ENCODE measurements at regions not wholly inside any gene's neighbourhood (a gene's known extent, or its start where the extent isn't known, plus 50 kb on each side); places are given as distances from the start of the nearest gene placed in this dataset.

GRCh38 chr17:34164837-34165236 lies 90.2 kb upstream of the CCL2 start:
- intact Hi-C loops (cut with micrococcal nuclease) = loop anchor here (5.0 kb wide), 1 partner anchor 388 kb away; no protein-coding TSS in a partner anchor

DNA sequence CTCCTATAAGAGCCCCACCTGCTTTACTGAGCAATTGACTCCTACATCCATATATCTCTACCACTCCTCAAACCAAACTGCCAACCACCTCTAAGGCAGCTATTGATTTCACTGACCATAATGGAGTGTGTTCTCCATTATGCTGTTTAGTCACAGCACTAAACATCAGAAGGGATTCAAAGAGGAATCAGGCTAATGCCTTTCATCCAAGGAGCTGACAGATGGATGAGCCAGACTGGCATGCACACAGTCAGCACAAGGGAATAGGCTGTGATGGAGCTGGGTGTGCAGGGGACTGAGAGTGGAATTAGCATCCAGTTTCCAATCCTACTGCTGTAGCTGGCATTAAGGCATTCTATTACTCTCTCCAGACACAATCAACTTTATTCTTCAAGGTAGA lies 88.7 kb upstream of the CCL2 start:
- intact Hi-C loops (cut with micrococcal nuclease) = no loop called here

DNA sequence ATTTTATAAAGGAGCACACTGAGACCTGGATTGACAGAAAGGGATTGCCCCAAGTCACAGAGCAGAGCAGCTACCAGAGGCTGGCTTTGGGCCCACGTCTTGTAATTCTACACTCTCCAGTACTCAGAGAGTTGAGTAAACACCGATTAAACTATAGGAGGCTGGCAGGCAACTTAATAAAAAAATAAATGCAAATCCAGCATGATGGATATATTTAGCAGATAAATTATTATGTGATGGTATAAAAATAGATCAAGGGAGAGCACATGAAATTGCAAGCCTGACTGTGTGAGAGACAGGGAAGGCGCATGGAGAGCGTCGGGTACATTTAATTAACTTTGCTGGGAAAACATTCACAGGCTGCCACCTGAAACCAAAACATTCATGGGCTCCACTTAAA lies 87.7 kb upstream of the CCL2 start:
- intact Hi-C loops (cut with micrococcal nuclease) = no loop called here

GRCh38 chr17:34168989-34169388 lies 86.1 kb upstream of the CCL2 start:
- intact Hi-C loops (cut with micrococcal nuclease) = no loop called here

DNA sequence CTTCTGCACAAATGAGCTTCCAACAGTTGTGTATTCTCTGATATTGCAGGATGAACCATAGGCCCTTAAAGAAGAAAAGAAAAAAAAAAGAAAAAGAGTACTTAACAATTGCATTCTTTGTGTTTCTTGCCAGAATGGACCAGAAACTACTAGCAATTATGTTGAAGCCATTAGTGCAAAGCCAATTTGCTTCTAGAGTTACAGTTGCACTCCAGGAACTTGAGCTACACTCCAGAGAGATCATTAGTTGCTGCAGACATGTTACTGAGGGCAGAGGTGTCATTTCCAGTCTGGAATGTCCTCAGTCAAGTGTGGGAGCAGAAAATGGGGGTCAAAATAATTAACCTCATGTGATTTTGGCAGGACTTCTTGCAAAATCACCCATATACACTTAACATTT lies 85.6 kb upstream of the CCL2 start:
- intact Hi-C loops (cut with micrococcal nuclease) = no loop called here

DNA sequence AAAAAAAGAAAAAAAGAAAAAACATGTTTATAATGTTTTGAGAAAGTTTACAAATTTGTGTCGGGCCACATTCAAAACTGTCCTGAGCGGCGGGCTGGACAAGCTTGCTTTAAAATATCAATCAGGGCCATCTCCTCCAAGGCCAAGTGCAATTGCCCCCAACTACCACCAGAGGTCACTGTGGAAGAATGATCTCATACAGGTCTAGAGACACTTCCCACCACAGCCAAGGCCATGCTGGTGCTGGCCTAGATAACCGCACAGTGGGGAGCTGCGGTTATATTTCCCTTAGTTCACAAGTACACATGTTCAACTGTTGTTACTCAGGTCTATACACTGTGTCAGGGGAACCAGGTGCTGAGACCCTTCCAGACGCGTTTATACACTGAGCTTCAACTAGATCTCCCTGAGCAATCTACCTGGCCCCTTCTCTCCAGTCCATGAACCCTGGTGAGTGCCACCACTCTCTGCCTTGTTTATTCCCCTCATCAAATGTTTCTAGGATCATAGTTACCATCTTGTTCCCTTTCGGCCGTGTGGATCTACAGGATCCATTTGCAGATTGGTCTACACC lies 83.8 kb upstream of the CCL2 start:
- intact Hi-C loops (cut with micrococcal nuclease) = loop anchor here (1.0 kb wide), 2 partner anchors 29 to 190 kb away; no protein-coding TSS in a partner anchor

DNA sequence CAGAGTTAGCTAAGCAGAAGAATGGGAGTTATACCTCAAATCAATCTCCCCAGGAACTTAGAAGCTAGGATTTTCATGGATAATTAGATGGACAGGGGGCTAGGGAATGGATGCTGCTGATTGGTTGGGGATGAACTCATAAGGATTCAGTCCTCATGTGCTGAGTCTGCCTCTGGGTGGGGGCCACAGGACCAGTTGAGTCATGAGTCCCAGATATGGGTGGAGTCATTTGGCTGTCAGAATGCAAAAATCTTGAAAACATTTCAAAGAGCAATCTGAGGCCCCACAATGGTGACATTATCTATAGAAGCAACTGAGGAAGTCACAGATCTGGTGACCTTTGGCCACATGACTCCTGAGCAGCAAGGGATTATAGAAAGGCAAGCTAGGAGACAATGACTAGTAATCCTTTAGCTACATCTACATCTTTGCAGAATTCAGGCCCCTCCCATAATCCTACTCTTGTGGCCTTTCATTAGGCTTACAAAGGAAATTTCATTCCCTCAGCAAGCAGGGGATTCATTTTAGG lies 82.6 kb upstream of the CCL2 start:
- intact Hi-C loops (cut with micrococcal nuclease) = no loop called here

- intact Hi-C loops (cut with micrococcal nuclease) = no loop called here
Measured at GRCh38 chr17:34173241-34173640, 81.8 kb upstream of the CCL2 start.

- intact Hi-C loops (cut with micrococcal nuclease) = no loop called here
Measured at GRCh38 chr17:34174496-34174895, 80.6 kb upstream of the CCL2 start.

- intact Hi-C loops (cut with micrococcal nuclease) = no loop called here
Measured at GRCh38 chr17:34176440-34176839, 78.6 kb upstream of the CCL2 start.

DNA sequence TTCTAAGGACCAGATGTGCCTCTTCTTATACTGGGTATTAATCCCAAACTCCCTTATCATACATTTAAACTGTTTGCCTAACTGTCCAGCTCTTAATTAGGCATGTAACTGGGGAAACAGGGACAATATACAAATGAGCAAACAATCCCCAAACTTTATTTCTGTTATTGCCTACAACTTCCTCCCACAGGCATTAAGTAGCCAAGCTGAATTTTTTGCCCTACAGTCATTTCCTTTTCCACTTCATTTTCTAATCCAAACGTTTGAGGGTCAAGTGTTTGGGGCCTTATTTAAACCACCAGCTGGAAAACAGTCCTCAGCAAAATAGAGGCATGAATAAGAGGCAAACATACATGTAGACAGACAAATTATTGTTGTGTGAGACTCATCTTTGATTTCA lies 77.4 kb upstream of the CCL2 start:
- intact Hi-C loops (cut with micrococcal nuclease) = no loop called here

DNA sequence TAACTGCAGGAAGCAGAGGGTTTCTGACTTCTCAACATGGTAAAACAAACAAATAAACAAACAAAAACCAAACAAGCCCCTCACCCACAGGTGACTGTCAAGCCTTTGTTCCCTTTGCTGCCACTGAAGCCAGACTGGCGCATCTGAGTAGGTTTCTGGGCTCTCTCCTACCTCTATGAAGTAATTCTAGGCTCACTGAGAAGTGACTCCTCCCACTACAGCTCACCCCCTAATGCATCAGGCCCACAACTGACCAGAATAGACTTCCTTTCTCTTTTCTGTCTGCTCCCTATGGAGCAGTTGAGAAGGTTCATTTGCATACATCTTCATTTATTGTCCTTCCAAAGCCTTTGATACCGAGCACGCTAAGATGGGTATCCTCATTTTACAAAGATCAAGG lies 77.0 kb upstream of the CCL2 start:
- intact Hi-C loops (cut with micrococcal nuclease) = no loop called here

- intact Hi-C loops (cut with micrococcal nuclease) = no loop called here
Measured at GRCh38 chr17:34182036-34182803, 72.9 kb upstream of the CCL2 start.

DNA sequence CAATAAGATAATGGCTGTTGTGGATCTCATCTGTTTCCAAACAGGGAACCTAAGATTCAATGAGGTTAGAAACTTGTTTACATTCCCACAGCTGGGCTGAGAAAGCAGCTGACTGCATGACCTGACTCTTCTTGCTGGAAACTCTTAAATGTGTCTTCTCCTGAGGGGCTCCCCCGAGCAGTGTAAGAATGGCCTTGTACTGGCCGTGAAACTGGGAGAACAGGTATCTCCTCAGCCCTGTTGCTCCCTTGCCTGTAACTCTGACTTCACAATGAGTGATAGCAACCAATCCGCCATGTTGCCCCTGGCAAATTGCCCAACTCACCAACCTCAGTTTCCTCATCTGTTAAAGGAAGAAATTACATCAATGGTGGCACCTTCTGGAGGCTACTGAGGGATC lies 59.1 kb upstream of the CCL2 start:
- intact Hi-C loops (cut with micrococcal nuclease) = no loop called here

DNA sequence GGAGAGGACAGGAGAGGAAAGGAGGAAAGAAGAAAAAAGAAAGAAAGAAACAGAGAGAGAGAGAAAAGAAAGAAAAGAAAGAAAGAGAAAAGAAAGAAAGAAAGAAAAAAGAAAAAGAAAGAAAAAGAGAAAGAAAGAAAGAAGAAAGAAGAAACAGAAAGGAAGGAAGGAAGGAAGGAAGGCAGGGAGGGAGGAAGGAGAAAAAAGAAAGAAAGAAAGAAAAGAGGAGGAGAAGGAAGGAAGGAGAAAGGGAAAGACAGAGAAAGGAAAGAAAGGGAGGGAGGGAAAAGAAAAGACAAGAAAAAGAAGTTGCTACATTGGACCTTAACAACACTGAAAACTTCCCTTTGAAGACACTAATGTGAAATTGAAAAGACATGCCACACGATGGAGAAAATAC lies 56.6 kb upstream of the CCL2 start:
- intact Hi-C loops (cut with micrococcal nuclease) = no loop called here

DNA sequence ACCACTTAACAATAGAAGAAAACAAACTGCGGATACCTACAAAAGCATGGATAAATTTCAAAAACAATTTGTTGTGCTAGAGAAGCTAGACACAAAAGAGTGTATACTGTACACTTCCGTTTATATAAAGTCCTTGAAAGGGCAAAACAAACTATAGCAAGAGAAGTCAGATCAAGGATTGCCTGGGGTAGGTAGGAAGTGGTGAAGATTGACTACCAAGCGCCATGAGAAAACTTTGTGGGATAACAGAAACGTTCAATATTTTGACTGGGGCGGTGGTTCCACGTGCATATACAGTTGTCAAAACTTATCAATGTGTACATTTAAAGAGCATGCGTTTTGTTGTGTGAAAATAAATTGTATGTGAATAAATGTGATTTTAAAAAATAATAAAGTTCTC lies 55.6 kb upstream of the CCL2 start:
- intact Hi-C loops (cut with micrococcal nuclease) = no loop called here

DNA sequence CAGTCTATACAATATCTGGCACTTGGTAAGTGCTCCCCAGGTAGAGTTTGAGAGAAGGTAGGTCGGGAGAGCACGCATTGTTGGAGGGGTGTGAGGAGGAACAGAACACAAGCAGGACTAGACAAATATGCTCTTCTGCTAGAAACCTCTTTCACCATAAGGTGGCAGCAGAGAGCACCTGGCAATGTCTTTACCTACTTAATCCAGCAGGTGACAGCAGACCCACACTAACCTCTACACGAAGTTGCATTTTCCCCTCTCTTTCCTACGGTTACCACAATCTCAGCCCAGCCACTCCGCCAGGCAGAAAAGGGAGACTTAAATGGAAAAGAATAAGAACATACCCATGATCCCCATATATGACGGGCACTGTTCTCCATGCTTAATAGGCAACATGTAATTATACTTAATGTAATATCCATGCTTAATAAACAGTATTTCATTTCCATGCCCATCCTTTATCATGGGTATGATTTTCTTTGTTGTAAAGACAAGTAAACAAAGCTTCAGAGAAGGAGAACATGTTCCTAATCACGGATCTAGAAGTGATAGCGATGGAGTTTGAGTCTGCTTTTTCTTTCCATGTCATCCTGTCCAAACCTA lies 55.1 kb upstream of the CCL2 start:
- intact Hi-C loops (cut with micrococcal nuclease) = loop anchor here (1.0 to 10.0 kb wide), 5 partner anchors 29 to 437 kb away; no protein-coding TSS in a partner anchor

DNA sequence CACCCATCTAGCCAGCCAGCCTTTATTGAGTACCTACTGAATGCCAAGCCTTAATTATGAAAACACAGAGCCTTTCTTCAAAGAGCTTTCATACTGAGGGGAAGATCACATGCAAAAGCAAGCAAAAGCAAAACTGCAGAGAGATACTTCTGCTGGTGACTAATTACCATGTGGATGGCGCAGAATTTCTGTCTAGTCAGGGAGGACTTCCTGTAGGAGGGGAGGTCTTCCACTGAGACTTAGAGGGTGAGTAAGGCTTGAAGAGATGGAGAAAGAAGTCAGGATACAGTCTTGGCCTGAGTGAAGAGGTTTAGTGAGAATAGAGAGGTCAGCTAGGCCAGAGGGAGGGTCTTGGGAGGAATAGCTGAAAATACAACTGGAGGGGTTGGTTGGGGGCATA lies 53.9 kb upstream of the CCL2 start:
- intact Hi-C loops (cut with micrococcal nuclease) = loop anchor here (1.0 to 10.0 kb wide), 3 partner anchors 60 to 436 kb away; no protein-coding TSS in a partner anchor

GRCh38 chr17:34201767-34202166 lies 53.3 kb upstream of the CCL2 start:
- intact Hi-C loops (cut with micrococcal nuclease) = loop anchor here (1.0 to 10.0 kb wide), 3 partner anchors 60 to 436 kb away; no protein-coding TSS in a partner anchor

GRCh38 chr17:34203018-34203638 lies 52.0 kb upstream of the CCL2 start:
- intact Hi-C loops (cut with micrococcal nuclease) = loop anchor here (5.0 to 10.0 kb wide), 2 partner anchors 302 to 434 kb away; no protein-coding TSS in a partner anchor

DNA sequence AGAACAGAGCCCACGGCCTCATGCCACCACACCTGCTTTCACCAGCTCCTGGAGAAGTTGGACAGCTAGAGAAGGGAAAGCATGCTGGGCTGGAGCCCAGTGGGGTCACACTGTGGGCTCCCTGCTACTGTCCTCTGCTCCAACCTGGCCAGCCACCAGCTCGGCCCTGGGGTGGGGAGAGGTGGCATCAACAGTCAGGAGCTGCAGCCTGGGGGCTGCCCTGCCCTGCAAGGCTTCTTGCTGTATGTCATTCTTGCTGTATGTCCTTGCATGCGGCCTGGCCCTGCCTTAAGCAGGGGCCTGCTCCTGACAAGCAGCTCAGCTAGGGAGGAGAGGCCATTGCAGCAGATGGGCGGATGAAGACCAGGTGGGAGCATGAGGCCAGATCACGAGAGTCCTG lies 50.7 kb upstream of the CCL2 start:
- intact Hi-C loops (cut with micrococcal nuclease) = loop anchor here (5.0 to 10.0 kb wide), 2 partner anchors 300 to 433 kb away; no protein-coding TSS in a partner anchor

Measured in T-helper 1 cell treated with Interleukin-12 subunit alpha and Interleukin-12 subunit beta and Interleukin-4 antibody, amounts not matched to agents 30 ng/mL and 1 ng/mL, for 36 hours (primary cell).